ENCODE measurements at regions not wholly inside any gene's neighbourhood (a gene's known extent, or its start where the extent isn't known, plus 50 kb on each side); places are given as distances from the start of the nearest gene placed in this dataset.

- H3K4me3 ChIP-seq: no peak overlapping the region
- intact Hi-C loops (cut with DNase I): no loop called here
- H3K9me3 ChIP-seq: peaks cover 0 to 2% of the 10 kb centered on the region in 2 donors
- H3K36me3 ChIP-seq: no peaks in the 10 kb centered on the region
- DNase-seq (no peak), ATAC-seq (no peak)
- H3K27ac ChIP-seq: no peak overlapping the region
- H3K27me3 ChIP-seq: no peaks in the 10 kb centered on the region
- no peak for TF ChIP-seq CTCF (IDR thresholded peaks at IDR 0.05)
- H3K4me1 ChIP-seq: no peaks in the 10 kb centered on the region
Measured at GRCh38 chr12:85664429-85664828, 171.8 kb downstream of the RASSF9 start.

GRCh38 chr12:85669911-85670310 is 166.3 kb downstream of the RASSF9 start:
- Histone ChIP-seq H3K36me3 (no peaks in the 10 kb centered on the region), H3K27ac (no peak overlapping the region), H3K4me1 (no peaks in the 10 kb centered on the region), H3K4me3 (no peak overlapping the region), H3K27me3 (no peaks in the 10 kb centered on the region), H3K9me3 (no peaks in the 10 kb centered on the region)
- no peak for DNase-seq
- no peak for ATAC-seq
- intact Hi-C loops (cut with DNase I): no loop called here
- TF ChIP-seq CTCF (IDR thresholded peaks at IDR 0.05): no peak

GRCh38 chr12:85672436-85672835 is 163.8 kb downstream of the RASSF9 start:
- no peak overlapping the region for H3K27ac ChIP-seq
- H3K9me3 ChIP-seq: no peaks in the 10 kb centered on the region
- H3K27me3 ChIP-seq: no peaks in the 10 kb centered on the region
- no peaks in the 10 kb centered on the region for H3K4me1 ChIP-seq
- no peak for TF ChIP-seq CTCF (IDR thresholded peaks at IDR 0.05)
- H3K36me3 ChIP-seq: no peaks in the 10 kb centered on the region
- intact Hi-C loops (cut with DNase I): no loop called here
- DNase-seq (no peak), ATAC-seq (no peak)
- H3K4me3 ChIP-seq: no peak overlapping the region

- Histone ChIP-seq H3K36me3 (no peaks in the 10 kb centered on the region), H3K27me3 (no peaks in the 10 kb centered on the region), H3K4me3 (no peak overlapping the region), H3K4me1 (no peaks in the 10 kb centered on the region), H3K27ac (no peak overlapping the region), H3K9me3 (no peaks in the 10 kb centered on the region)
- intact Hi-C loops (cut with DNase I): no loop called here
- TF ChIP-seq CTCF (IDR thresholded peaks at IDR 0.05): no peak
- ATAC-seq (no peak), DNase-seq (no peak)
Measured at GRCh38 chr12:85673921-85674420, 162.2 kb downstream of the RASSF9 start.

- Histone ChIP-seq H3K27ac (no peak overlapping the region), H3K36me3 (no peaks in the 10 kb centered on the region), H3K4me1 (no peaks in the 10 kb centered on the region), H3K27me3 (no peaks in the 10 kb centered on the region), H3K9me3 (peaks cover 0 to 13% of the 10 kb centered on the region in 2 donors), H3K4me3 (no peak overlapping the region)
- intact Hi-C loops (cut with DNase I): no loop called here
- DNase-seq: no peak
- peak; percentile 33 for ATAC-seq
- no peak for TF ChIP-seq CTCF (IDR thresholded peaks at IDR 0.05)
Measured at GRCh38 chr12:85676816-85677749, 159.1 kb downstream of the RASSF9 start.
